GM18505 (cell line): ENCODE measurements at regions not wholly inside any gene's neighbourhood (a gene's known extent, or its start where the extent isn't known, plus 50 kb on each side); places are given as distances from the start of the nearest gene placed in this dataset.
A peak's percentile ranks its signal among the peaks of the same experiment; 100 is the strongest.
"Not testable (repeated sequence)": the region's sequence is repeated elsewhere in the genome, so short reads cannot be mapped to it uniquely, and the experiment has no call there.

ENCODE experiments used
- ATAC-seq: cut with Tn5 transposase; IDR thresholded peaks from one replicate; pipeline ENCODE4 v1.9.1; 2021; ENCODE audit not compliant: unreplicated experiment
- POLR2A ChIP-seq: IDR thresholded peaks from 4 replicates; pipeline ENCODE4 v1.6.1; 2011; ENCODE audit warnings: borderline replicate concordance; ENCODE audit not compliant: insufficient read depth, insufficient read length; ENCODE audit errors: extremely low read depth

GRCh38 chr16:48082516-48082915, 73.3 kb downstream of the ABCC12 start:
- no peak for TF ChIP-seq POLR2A
- ATAC-seq = no peak

GRCh38 chr16:48081656-48082055, 74.1 kb downstream of the ABCC12 start:
- ATAC-seq = no peak
- TF ChIP-seq POLR2A = no peak

- TF ChIP-seq POLR2A = no peak
- no peak for ATAC-seq
Measured at GRCh38 chr16:48076455-48077012, 79.3 kb downstream of the ABCC12 start.

- no peak for ATAC-seq
- no peak for TF ChIP-seq POLR2A
Measured at GRCh38 chr16:48075398-48075797, 80.4 kb downstream of the ABCC12 start.

GRCh38 chr16:48067388-48067787, 88.4 kb downstream of the ABCC12 start:
- TF ChIP-seq POLR2A = no peak
- no peak for ATAC-seq

GRCh38 chr16:48064971-48065370, 90.8 kb downstream of the ABCC12 start:
- no peak for ATAC-seq
- TF ChIP-seq POLR2A = no peak

- no peak for ATAC-seq
- no peak for TF ChIP-seq POLR2A
Measured at GRCh38 chr16:48062681-48063080, 93.1 kb downstream of the ABCC12 start.

- no peak for ATAC-seq
- TF ChIP-seq POLR2A = no peak
Measured at GRCh38 chr16:48059936-48060335, 95.9 kb downstream of the ABCC12 start.

GRCh38 chr16:48059190-48059589, 96.6 kb downstream of the ABCC12 start:
- not testable (repeated sequence) for ATAC-seq

GRCh38 chr16:48057048-48057447, 98.7 kb downstream of the ABCC12 start:
- TF ChIP-seq POLR2A = no peak
- no peak for ATAC-seq

GRCh38 chr16:48054881-48055601, 100.8 kb downstream of the ABCC12 start:
- peak; percentile 80 for ATAC-seq
- no peak for TF ChIP-seq POLR2A

GRCh38 chr16:48053418-48053745, 102.4 kb downstream of the ABCC12 start:
- TF ChIP-seq POLR2A = no peak
- no peak for ATAC-seq

GRCh38 chr16:48052731-48053417, 102.9 kb downstream of the ABCC12 start:
- no peak for TF ChIP-seq POLR2A
- no peak for ATAC-seq

GRCh38 chr16:48050871-48051270, 104.9 kb downstream of the ABCC12 start:
- TF ChIP-seq POLR2A = no peak
- ATAC-seq = no peak
